Smooth muscle cell (in vitro differentiated cells): ENCODE measurements at regions not wholly inside any gene's neighbourhood (a gene's known extent, or its start where the extent isn't known, plus 50 kb on each side); places are given as distances from the start of the nearest gene placed in this dataset.

ENCODE experiments used
- DNase-seq: peaks from one replicate; lab custom pipeline; 2025; ENCODE audit not compliant: unreplicated experiment; lab: John Stamatoyannopoulos, UW
- H2AFZ ChIP-seq: fragments of 200-600 bp; sonication (generic); 2 replicates; pipeline ENCODE4 v1.6.0; 2016; ENCODE audit warnings: antibody characterized with exemption, low read depth, mild to moderate bottlenecking
- H3F3A ChIP-seq: fragments of 200-600 bp; sonication (generic); 2 replicates; pipeline ENCODE4 v1.6.0; 2017; ENCODE audit warnings: antibody characterized with exemption, low read depth
- H3K27ac ChIP-seq: fragments of 200-600 bp; sonication (generic); 2 replicates; pipeline ENCODE4 v1.5.1; 2016; ENCODE audit warnings: low read depth, mild to moderate bottlenecking
- H3K27me3 ChIP-seq: fragments of 200-600 bp; sonication (generic); 2 replicates; pipeline ENCODE4 v1.6.1; 2016; ENCODE audit warnings: low read depth, mild to moderate bottlenecking
- H3K36me3 ChIP-seq: fragments of 200-600 bp; sonication (generic); 2 replicates; pipeline ENCODE4 v1.5.1; 2016; ENCODE audit warnings: low read depth
- H3K4me1 ChIP-seq: fragments of 200-600 bp; sonication (generic); 2 replicates; pipeline ENCODE4 v1.5.1; 2016; ENCODE audit warnings: low read depth
- H3K4me2 ChIP-seq: fragments of 200-600 bp; sonication (generic); 2 replicates; pipeline ENCODE4 v1.6.0; 2016; ENCODE audit warnings: mild to moderate bottlenecking
- H3K4me3 ChIP-seq: fragments of 200-600 bp; sonication (generic); 2 replicates; pipeline ENCODE4 v1.5.1; 2016; ENCODE audit warnings: mild to moderate bottlenecking
- H3K79me2 ChIP-seq: fragments of 200-600 bp; sonication (generic); 2 replicates; pipeline ENCODE4 v1.6.0; 2016; ENCODE audit warnings: low read depth, mild to moderate bottlenecking
- H3K9ac ChIP-seq: fragments of 200-600 bp; sonication (generic); 2 replicates; pipeline ENCODE4 v1.6.0; 2016; ENCODE audit warnings: low read depth
- H3K9me3 ChIP-seq: fragments of 200-600 bp; sonication (generic); replicated peaks from 2 replicates; pipeline ENCODE4 v1.5.1; 2016; ENCODE audit warnings: low read depth
- H4K20me1 ChIP-seq: fragments of 200-600 bp; sonication (generic); 2 replicates; pipeline ENCODE4 v1.6.0; 2016; ENCODE audit warnings: low read depth
- CTCF ChIP-seq: fragments of 200-600 bp; sonication (generic); IDR thresholded peaks from 2 replicates; pipeline ENCODE4 v1.5.1; 2017; ENCODE audit warnings: borderline replicate concordance, mild to moderate bottlenecking, antibody characterized with exemption; ENCODE audit not compliant: insufficient read depth, poor library complexity, severe bottlenecking
- WGBS: methylation state at CpG from one replicate; pipeline ENCODE4 v1.1.7; 2016; ENCODE audit warnings: low lambda C conversion rate; 5-methylcytosine and 5-hydroxymethylcytosine counted together

DNA sequence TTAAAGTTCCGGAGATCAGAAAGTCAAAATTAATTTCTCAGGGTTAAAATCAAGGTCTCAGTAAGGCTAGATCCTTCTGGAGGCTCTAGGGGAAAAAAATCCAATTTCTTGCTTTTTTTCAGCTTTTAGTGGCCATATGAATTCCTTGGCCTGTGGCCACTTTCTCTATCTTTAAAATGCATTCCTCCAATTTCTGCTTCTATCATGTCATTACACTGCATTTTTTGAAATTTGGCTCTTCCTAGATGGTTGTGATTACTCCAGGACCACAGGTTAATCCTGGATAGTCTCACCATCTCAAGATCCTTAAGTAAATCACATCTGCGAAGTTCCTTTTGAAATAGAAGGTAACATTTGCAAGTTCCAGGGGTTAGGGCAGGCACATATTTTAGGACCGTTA, 1294.9 kb upstream of the CITED2 start:
- TF ChIP-seq CTCF, result no peak
- no peaks in the 10 kb centered on the region for H3K4me1 ChIP-seq
- 90% methylated on average over 3 of the region's 3 CpGs for WGBS
- no peaks in the 10 kb centered on the region for H3F3A ChIP-seq
- no peaks in the 10 kb centered on the region for H3K9me3 ChIP-seq
- no peak overlapping the region for H3K4me2 ChIP-seq
- no peak overlapping the region for H3K9ac ChIP-seq
- no peaks in the 10 kb centered on the region for H3K27me3 ChIP-seq
- H3K27ac ChIP-seq, result no peak overlapping the region
- H3K79me2 ChIP-seq, result no peaks in the 10 kb centered on the region
- H3K4me3 ChIP-seq, result no peak overlapping the region
- no peak for DNase-seq
- no peak overlapping the region for H2AFZ ChIP-seq
- H3K36me3 ChIP-seq, result no peaks in the 10 kb centered on the region
- no peaks in the 10 kb centered on the region for H4K20me1 ChIP-seq

DNA sequence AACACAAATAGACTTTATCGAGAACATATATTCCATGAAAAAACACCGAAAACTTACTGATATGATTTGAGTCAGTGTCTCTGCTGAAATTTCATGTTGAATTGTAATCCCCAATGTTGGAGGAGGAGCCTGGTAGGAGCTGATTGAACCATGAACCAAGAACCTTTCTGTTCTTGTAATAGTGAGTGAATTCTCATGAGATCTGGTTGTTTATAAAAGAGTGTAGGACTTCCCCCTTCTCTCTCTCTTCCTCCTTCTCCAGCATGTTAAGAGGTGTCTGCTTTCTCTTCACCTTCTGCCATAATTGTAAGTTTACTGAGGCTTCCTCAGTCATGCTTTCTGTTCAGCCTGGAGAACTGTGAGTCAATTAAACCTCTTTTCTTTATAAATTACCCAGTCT, 1289.3 kb upstream of the CITED2 start:
- Histone ChIP-seq H3K27ac (no peak overlapping the region), H4K20me1 (no peaks in the 10 kb centered on the region), H3F3A (no peaks in the 10 kb centered on the region), H3K4me3 (no peak overlapping the region), H3K9me3 (no peaks in the 10 kb centered on the region), H3K4me1 (no peaks in the 10 kb centered on the region), H3K79me2 (no peaks in the 10 kb centered on the region), H3K9ac (no peak overlapping the region), H3K4me2 (no peak overlapping the region), H3K36me3 (no peaks in the 10 kb centered on the region), H2AFZ (peak overlapping the region; percentile 33), H3K27me3 (no peaks in the 10 kb centered on the region)
- no peak for TF ChIP-seq CTCF
- no peak for DNase-seq
- 94% methylated on average over 2 of the region's 2 CpGs for WGBS

DNA sequence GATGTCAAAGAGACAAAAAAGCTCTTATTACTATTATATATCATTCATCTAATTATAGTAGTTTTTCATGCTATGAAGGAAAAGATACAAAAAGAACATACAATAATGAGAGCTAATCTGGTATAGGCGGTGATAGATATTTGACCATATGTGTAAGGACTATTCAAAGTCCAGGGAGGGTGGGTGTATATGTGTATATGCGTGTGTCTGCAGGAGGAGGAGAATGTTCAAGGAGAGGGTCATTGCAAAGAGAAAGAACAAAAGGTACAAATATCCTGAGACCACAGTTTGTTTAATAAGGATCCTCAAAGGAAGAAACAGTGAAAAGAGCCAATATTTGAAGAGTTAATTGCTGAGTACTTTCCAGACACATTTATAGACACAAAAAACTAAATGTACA, 1288.6 kb upstream of the CITED2 start:
- WGBS, result 100% methylated on average over 2 of the region's 2 CpGs
- no peak for TF ChIP-seq CTCF
- Histone ChIP-seq H3K79me2 (no peaks in the 10 kb centered on the region), H3K4me2 (no peak overlapping the region), H3K9ac (no peak overlapping the region), H3K27me3 (no peaks in the 10 kb centered on the region), H3K36me3 (no peaks in the 10 kb centered on the region), H3K4me1 (no peaks in the 10 kb centered on the region), H3F3A (no peaks in the 10 kb centered on the region), H3K9me3 (no peaks in the 10 kb centered on the region), H3K27ac (no peak overlapping the region), H3K4me3 (no peak overlapping the region), H2AFZ (no peak overlapping the region), H4K20me1 (no peaks in the 10 kb centered on the region)
- no peak for DNase-seq

- 80% methylated on average over 3 of the region's 3 CpGs for WGBS
- no peak overlapping the region for H3K27ac ChIP-seq
- no peaks in the 10 kb centered on the region for H3K27me3 ChIP-seq
- H3K36me3 ChIP-seq, result no peaks in the 10 kb centered on the region
- no peaks in the 10 kb centered on the region for H3K9me3 ChIP-seq
- no peak overlapping the region for H3K4me3 ChIP-seq
- no peak overlapping the region for H3K9ac ChIP-seq
- H3F3A ChIP-seq, result no peaks in the 10 kb centered on the region
- H4K20me1 ChIP-seq, result no peaks in the 10 kb centered on the region
- peak overlapping the region; percentile 54 for H2AFZ ChIP-seq
- no peaks in the 10 kb centered on the region for H3K4me1 ChIP-seq
- no peak for TF ChIP-seq CTCF
- H3K79me2 ChIP-seq, result no peaks in the 10 kb centered on the region
- H3K4me2 ChIP-seq, result no peak overlapping the region
- no peak for DNase-seq
Observed at GRCh38 chr6:140661691-140662090, 1287.2 kb upstream of the CITED2 start.
